ENCODE measurements at regions not wholly inside any gene's neighbourhood (a gene's known extent, or its start where the extent isn't known, plus 50 kb on each side); places are given as distances from the start of the nearest gene placed in this dataset.

- H3K36me3 Mint-ChIP-seq: no peaks in the 10 kb centered on the region
- no peaks in the 10 kb centered on the region for H3K4me1 ChIP-seq (ENCODE audit: control insufficient read depth, insufficient read depth, low read length, poor library complexity, severe bottlenecking)
- peaks cover 0 to 10% (median 4%) of the 10 kb centered on the region in 7 donors for H3K9me3 Mint-ChIP-seq
- H3K27ac ChIP-seq (ENCODE audit: insufficient read depth, low read length, poor library complexity, severe bottlenecking): no peak overlapping the region
- ATAC-seq (ENCODE audit: low read depth in 2 of 2): no peak
- no peak overlapping the region for H3K4me3 Mint-ChIP-seq
- no peaks in the 10 kb centered on the region for H3K27me3 Mint-ChIP-seq
- H3K27ac Mint-ChIP-seq: no peak overlapping the region
- H3K36me3 ChIP-seq (ENCODE audit: control insufficient read depth, insufficient read depth, low read length): no peaks in the 10 kb centered on the region
- H3K4me3 ChIP-seq (ENCODE audit: low read depth, low read length): no peak overlapping the region
- H3K9me3 ChIP-seq (ENCODE audit: control insufficient read depth in 2 of 2, low read length in 2 of 2): peaks cover 0 to 5% of the 10 kb centered on the region in 2 experiments
- no peak for DNase-seq
- no peaks in the 10 kb centered on the region for H3K4me1 Mint-ChIP-seq
- H3K27me3 ChIP-seq (ENCODE audit: control insufficient read depth, insufficient read depth, low read length): no peaks in the 10 kb centered on the region
Observed at GRCh38 chr2:14806613-14807012, 174.1 kb downstream of the LRATD1 start.

- Histone ChIP-seq H3K4me3 (ENCODE audit: low read depth, low read length) (no peak overlapping the region), H3K27ac (ENCODE audit: insufficient read depth, low read length, poor library complexity, severe bottlenecking) (no peak overlapping the region), H3K9me3 (ENCODE audit: control insufficient read depth in 2 of 2, low read length in 2 of 2) (no peaks in the 10 kb centered on the region), H3K36me3 (ENCODE audit: control insufficient read depth, insufficient read depth, low read length) (no peaks in the 10 kb centered on the region), H3K4me1 (ENCODE audit: control insufficient read depth, insufficient read depth, low read length, poor library complexity, severe bottlenecking) (no peaks in the 10 kb centered on the region), H3K27me3 (ENCODE audit: control insufficient read depth, insufficient read depth, low read length) (no peaks in the 10 kb centered on the region)
- ATAC-seq (ENCODE audit: low read depth in 2 of 2) (no peak), DNase-seq (no peak)
- H3K27me3 Mint-ChIP-seq: no peaks in the 10 kb centered on the region
- peaks cover 0 to 16% (median 8%) of the 10 kb centered on the region in 7 donors for H3K9me3 Mint-ChIP-seq
- H3K27ac Mint-ChIP-seq: no peak overlapping the region
- no peaks in the 10 kb centered on the region for H3K4me1 Mint-ChIP-seq
- no peak overlapping the region for H3K4me3 Mint-ChIP-seq
- H3K36me3 Mint-ChIP-seq: no peaks in the 10 kb centered on the region
Observed at GRCh38 chr2:14815201-14815600, 182.7 kb downstream of the LRATD1 start.

- DNase-seq (no peak), ATAC-seq (ENCODE audit: low read depth in 2 of 2) (no peak)
- H3K4me1 Mint-ChIP-seq: no peaks in the 10 kb centered on the region
- H3K9me3 ChIP-seq (ENCODE audit: control insufficient read depth in 2 of 2, low read length in 2 of 2): no peaks in the 10 kb centered on the region
- H3K27me3 ChIP-seq (ENCODE audit: control insufficient read depth, insufficient read depth, low read length): no peaks in the 10 kb centered on the region
- H3K27ac Mint-ChIP-seq: no peak overlapping the region
- H3K27me3 Mint-ChIP-seq: no peaks in the 10 kb centered on the region
- H3K27ac ChIP-seq (ENCODE audit: insufficient read depth, low read length, poor library complexity, severe bottlenecking): no peak overlapping the region
- no peaks in the 10 kb centered on the region for H3K36me3 Mint-ChIP-seq
- H3K4me1 ChIP-seq (ENCODE audit: control insufficient read depth, insufficient read depth, low read length, poor library complexity, severe bottlenecking): no peaks in the 10 kb centered on the region
- no peak overlapping the region for H3K4me3 ChIP-seq (ENCODE audit: low read depth, low read length)
- no peak overlapping the region for H3K4me3 Mint-ChIP-seq
- H3K9me3 Mint-ChIP-seq: peaks cover 0 to 15% (median 8%) of the 10 kb centered on the region in 7 donors
- no peaks in the 10 kb centered on the region for H3K36me3 ChIP-seq (ENCODE audit: control insufficient read depth, insufficient read depth, low read length)
Observed at GRCh38 chr2:14816069-14817060, 183.8 kb downstream of the LRATD1 start.

GRCh38 chr2:14817848-14818247 is 185.3 kb downstream of the LRATD1 start:
- Histone ChIP-seq H3K4me1 (ENCODE audit: control insufficient read depth, insufficient read depth, low read length, poor library complexity, severe bottlenecking) (no peaks in the 10 kb centered on the region), H3K27me3 (ENCODE audit: control insufficient read depth, insufficient read depth, low read length) (no peaks in the 10 kb centered on the region), H3K36me3 (ENCODE audit: control insufficient read depth, insufficient read depth, low read length) (no peaks in the 10 kb centered on the region), H3K4me3 (ENCODE audit: low read depth, low read length) (no peak overlapping the region), H3K27ac (ENCODE audit: insufficient read depth, low read length, poor library complexity, severe bottlenecking) (no peak overlapping the region), H3K9me3 (ENCODE audit: control insufficient read depth in 2 of 2, low read length in 2 of 2) (no peaks in the 10 kb centered on the region)
- no peaks in the 10 kb centered on the region for H3K4me1 Mint-ChIP-seq
- H3K36me3 Mint-ChIP-seq: no peaks in the 10 kb centered on the region
- H3K27ac Mint-ChIP-seq: no peak overlapping the region
- ATAC-seq (ENCODE audit: low read depth in 2 of 2): no peak
- DNase-seq: no peak
- H3K9me3 Mint-ChIP-seq: peaks cover 0 to 16% (median 5%) of the 10 kb centered on the region in 7 donors
- no peak overlapping the region for H3K4me3 Mint-ChIP-seq
- no peaks in the 10 kb centered on the region for H3K27me3 Mint-ChIP-seq

GRCh38 chr2:14826518-14826917 is 194.0 kb downstream of the LRATD1 start:
- no peak overlapping the region for H3K27ac ChIP-seq (ENCODE audit: insufficient read depth, low read length, poor library complexity, severe bottlenecking)
- H3K4me3 ChIP-seq (ENCODE audit: low read depth, low read length): no peak overlapping the region
- Mint-ChIP-seq H3K27me3 (peaks cover 5% of the 10 kb centered on the region), H3K4me3 (no peak overlapping the region), H3K36me3 (no peaks in the 10 kb centered on the region), H3K4me1 (no peaks in the 10 kb centered on the region), H3K9me3 (peaks cover 0 to 8% (median 1%) of the 10 kb centered on the region in 7 donors), H3K27ac (no peak overlapping the region)
- ATAC-seq (ENCODE audit: low read depth in 2 of 2) (no peak), DNase-seq (no peak)
- no peaks in the 10 kb centered on the region for H3K27me3 ChIP-seq (ENCODE audit: control insufficient read depth, insufficient read depth, low read length)
- H3K36me3 ChIP-seq (ENCODE audit: control insufficient read depth, insufficient read depth, low read length): no peaks in the 10 kb centered on the region
- no peaks in the 10 kb centered on the region for H3K9me3 ChIP-seq (ENCODE audit: control insufficient read depth in 2 of 2, low read length in 2 of 2)
- no peaks in the 10 kb centered on the region for H3K4me1 ChIP-seq (ENCODE audit: control insufficient read depth, insufficient read depth, low read length, poor library complexity, severe bottlenecking)

GRCh38 chr2:14827226-14828023 is 194.9 kb downstream of the LRATD1 start:
- ATAC-seq (ENCODE audit: low read depth in 2 of 2): no peak
- Histone ChIP-seq H3K4me1 (ENCODE audit: control insufficient read depth, insufficient read depth, low read length, poor library complexity, severe bottlenecking) (no peaks in the 10 kb centered on the region), H3K27ac (ENCODE audit: insufficient read depth, low read length, poor library complexity, severe bottlenecking) (no peak overlapping the region), H3K4me3 (ENCODE audit: low read depth, low read length) (no peak overlapping the region), H3K27me3 (ENCODE audit: control insufficient read depth, insufficient read depth, low read length) (no peaks in the 10 kb centered on the region), H3K36me3 (ENCODE audit: control insufficient read depth, insufficient read depth, low read length) (no peaks in the 10 kb centered on the region), H3K9me3 (ENCODE audit: control insufficient read depth in 2 of 2, low read length in 2 of 2) (no peaks in the 10 kb centered on the region)
- Mint-ChIP-seq H3K36me3 (no peaks in the 10 kb centered on the region), H3K4me3 (no peak overlapping the region), H3K27me3 (peaks cover 5% of the 10 kb centered on the region), H3K9me3 (peaks cover 0 to 8% (median 1%) of the 10 kb centered on the region in 7 donors), H3K27ac (no peak overlapping the region), H3K4me1 (no peaks in the 10 kb centered on the region)
- no peak for DNase-seq

GRCh38 chr2:14828223-14828622 is 195.7 kb downstream of the LRATD1 start:
- ATAC-seq (ENCODE audit: low read depth in 2 of 2): no peak
- H3K4me1 Mint-ChIP-seq: no peaks in the 10 kb centered on the region
- no peaks in the 10 kb centered on the region for H3K27me3 ChIP-seq (ENCODE audit: control insufficient read depth, insufficient read depth, low read length)

More at GRCh38 chr2:14828223-14828622, 195.7 kb downstream of the LRATD1 start:
- H3K9me3 Mint-ChIP-seq: peaks cover 0 to 8% (median 1%) of the 10 kb centered on the region in 7 donors
- H3K36me3 Mint-ChIP-seq: no peaks in the 10 kb centered on the region
- H3K27ac Mint-ChIP-seq: no peak overlapping the region
- Histone ChIP-seq H3K4me1 (ENCODE audit: control insufficient read depth, insufficient read depth, low read length, poor library complexity, severe bottlenecking) (no peaks in the 10 kb centered on the region), H3K27ac (ENCODE audit: insufficient read depth, low read length, poor library complexity, severe bottlenecking) (no peak overlapping the region), H3K4me3 (ENCODE audit: low read depth, low read length) (no peak overlapping the region), H3K9me3 (ENCODE audit: control insufficient read depth in 2 of 2, low read length in 2 of 2) (no peaks in the 10 kb centered on the region), H3K36me3 (ENCODE audit: control insufficient read depth, insufficient read depth, low read length) (no peaks in the 10 kb centered on the region)
- H3K27me3 Mint-ChIP-seq: peaks cover 5% of the 10 kb centered on the region
- no peak for DNase-seq
- no peak overlapping the region for H3K4me3 Mint-ChIP-seq
